Urothelium cell line (cell line): ENCODE measurements at regions not wholly inside any gene's neighbourhood (a gene's known extent, or its start where the extent isn't known, plus 50 kb on each side); places are given as distances from the start of the nearest gene placed in this dataset.

Source experiments
- DNase-seq: peaks from one replicate; pipeline ENCODE4 v3.0.0; 2011; ENCODE audit warnings: low spot score, mixed read lengths
- FAIRE-seq: peaks from 2 replicates; lab custom pipeline; 2011; peaks lifted over from hg19 to GRCh38; lab: Jason Lieb, UNC

- FAIRE-seq (no peak), DNase-seq (no peak)
These were observed 76.0 kb upstream of the ZNF648 start for GRCh38 chr1:182137546-182137945.

GRCh38 chr1:182135946-182136345 is 74.4 kb upstream of the ZNF648 start:
- FAIRE-seq (no peak), DNase-seq (no peak)

GRCh38 chr1:182134257-182134656 is 72.7 kb upstream of the ZNF648 start:
- FAIRE-seq: no peak
- DNase-seq: no peak

GRCh38 chr1:182133181-182133580 is 71.7 kb upstream of the ZNF648 start:
- DNase-seq: no peak
- FAIRE-seq: no peak

- no peak for DNase-seq
- no peak for FAIRE-seq
These were observed 67.9 kb upstream of the ZNF648 start for GRCh38 chr1:182129398-182129797.

- DNase-seq (no peak), FAIRE-seq (no peak)
These were observed 67.0 kb upstream of the ZNF648 start for GRCh38 chr1:182128502-182128901.

GRCh38 chr1:182127656-182128055 is 66.1 kb upstream of the ZNF648 start:
- no peak for DNase-seq
- FAIRE-seq: no peak

- DNase-seq (no peak), FAIRE-seq (no peak)
These were observed 64.8 kb upstream of the ZNF648 start for GRCh38 chr1:182126272-182126800.

- FAIRE-seq (no peak), DNase-seq (no peak)
These were observed 61.4 kb upstream of the ZNF648 start for GRCh38 chr1:182122913-182123260.

- DNase-seq (no peak), FAIRE-seq (no peak)
These were observed 60.9 kb upstream of the ZNF648 start for GRCh38 chr1:182122256-182122912.

GRCh38 chr1:182121787-182122186 is 60.3 kb upstream of the ZNF648 start:
- FAIRE-seq (no peak), DNase-seq (no peak)

GRCh38 chr1:182120411-182121258 is 59.1 kb upstream of the ZNF648 start:
- FAIRE-seq: peak; percentile 44
- peak; percentile 77 for DNase-seq

GRCh38 chr1:182119631-182120030 is 58.1 kb upstream of the ZNF648 start:
- no peak for FAIRE-seq
- peak; percentile 65 for DNase-seq

- FAIRE-seq: no peak
These were observed 57.3 kb upstream of the ZNF648 start for GRCh38 chr1:182118851-182119250.

GRCh38 chr1:182114627-182115023 is 53.1 kb upstream of the ZNF648 start:
- DNase-seq (no peak), FAIRE-seq (no peak)

More at GRCh38 chr1:182118851-182119250, 57.3 kb upstream of the ZNF648 start:
- DNase-seq: no peak

GRCh38 chr1:182113879-182114626 is 52.5 kb upstream of the ZNF648 start:
- no peak for DNase-seq
- no peak for FAIRE-seq

- no peak for DNase-seq
- no peak for FAIRE-seq
These were observed 50.0 kb upstream of the ZNF648 start for GRCh38 chr1:182111496-182111895.
